Calu3 (cell line): ENCODE measurements at regions not wholly inside any gene's neighbourhood (a gene's known extent, or its start where the extent isn't known, plus 50 kb on each side); places are given as distances from the start of the nearest gene placed in this dataset.
A peak's percentile ranks its signal among the peaks of the same experiment; 100 is the strongest.

Experiments used
- BruUV-seq: library from RNA; stranded (reverse); fragments of 400-500 nt; replicated peaks from 2 replicates; lab custom pipeline; 2021; lab: Mats Ljungman, UMichigan
- CTCF ChIA-PET: fragments of 300-600 bp; sonication (Branson Sonifier 250); formaldehyde crosslinking; loops from one replicate; lab custom pipeline; 2022; ENCODE audit warnings: antibody characterized with exemption; lab: Charles Lee
- DNase-seq: peaks from one replicate; pipeline ENCODE4 v3.0.0; 2022
- H3K27ac Mint-ChIP-seq: one replicate; pipeline ENCODE4 v1.8.0; 2022; ENCODE audit warnings: mixed read lengths; ENCODE audit not compliant: unreplicated experiment
- H3K27me3 Mint-ChIP-seq: one replicate; pipeline ENCODE4 v1.8.0; 2022; ENCODE audit warnings: mixed read lengths; ENCODE audit not compliant: unreplicated experiment
- H3K36me3 Mint-ChIP-seq: one replicate; pipeline ENCODE4 v1.8.0; 2022; ENCODE audit warnings: mild to moderate bottlenecking, moderate library complexity, mixed read lengths; ENCODE audit not compliant: insufficient read depth, unreplicated experiment
- H3K4me1 Mint-ChIP-seq: one replicate; pipeline ENCODE4 v1.8.0; 2022; ENCODE audit warnings: mild to moderate bottlenecking, low read depth, mixed read lengths; ENCODE audit not compliant: unreplicated experiment
- H3K4me3 Mint-ChIP-seq: one replicate; pipeline ENCODE4 v1.8.0; 2022; ENCODE audit warnings: mild to moderate bottlenecking, low read depth, moderate library complexity, mixed read lengths; ENCODE audit not compliant: unreplicated experiment
- H3K9me3 Mint-ChIP-seq: one replicate; pipeline ENCODE4 v1.8.0; 2022; ENCODE audit warnings: low read depth, mixed read lengths; ENCODE audit not compliant: unreplicated experiment
- CTCF ChIP-seq: fragments of 200-600 bp; IDR thresholded peaks from one replicate; pipeline ENCODE4 v1.8.0; 2022; ENCODE audit warnings: antibody characterized with exemption; ENCODE audit not compliant: unreplicated experiment
- intact Hi-C: fragments of 100-400 bp; cut with micrococcal nuclease; formaldehyde crosslinking; loops from one replicate; pipeline ENCODE4 v1.10.0; 2022; ENCODE audit not compliant: unreplicated experiment

DNA sequence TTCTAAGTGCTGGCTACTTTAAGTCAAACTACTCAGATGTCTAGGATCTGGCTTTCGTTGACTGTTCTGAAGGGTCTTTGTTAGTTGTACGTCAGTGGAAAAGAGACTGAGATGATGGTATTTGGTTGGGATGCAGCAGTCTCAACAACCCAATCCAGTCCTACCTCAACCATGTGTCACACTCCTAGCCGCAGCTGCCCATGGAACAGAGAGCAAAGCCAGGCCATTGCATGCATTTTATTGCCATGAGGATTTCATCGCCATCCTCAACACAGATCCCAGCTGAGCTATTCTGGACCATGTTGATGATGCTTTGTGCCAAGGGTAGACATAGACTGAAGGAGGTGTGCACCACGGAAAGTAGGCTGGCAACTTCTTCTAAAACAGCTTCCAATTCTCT is 97.3 kb upstream of the STK39 start:
- CTCF ChIA-PET, result no interaction called here
- no peaks in the 10 kb centered on the region for H3K27me3 Mint-ChIP-seq
- no peak for DNase-seq
- intact Hi-C loops, result no loop called here
- no peak overlapping the region for H3K4me3 Mint-ChIP-seq
- H3K9me3 Mint-ChIP-seq, result no peaks in the 10 kb centered on the region
- peaks cover 8% of the 10 kb centered on the region for H3K4me1 Mint-ChIP-seq
- peaks cover 4% of the 10 kb centered on the region for H3K36me3 Mint-ChIP-seq
- no peak overlapping the region for H3K27ac Mint-ChIP-seq
- TF ChIP-seq CTCF, result no peak
- no TSS peak for BruUV-seq

- Mint-ChIP-seq H3K4me1 (peaks cover 17% of the 10 kb centered on the region), H3K27me3 (no peaks in the 10 kb centered on the region), H3K9me3 (no peaks in the 10 kb centered on the region), H3K4me3 (no peak overlapping the region), H3K27ac (no peak overlapping the region), H3K36me3 (peaks cover 4% of the 10 kb centered on the region)
- no peak for TF ChIP-seq CTCF
- intact Hi-C loops, result no loop called here
- CTCF ChIA-PET, result interaction anchor here (1.3 kb wide), 1 partner anchor 470 kb away, joined by 3 read pairs; no protein-coding TSS in a partner anchor
- no TSS peak for BruUV-seq
- no peak for DNase-seq
These were observed 98.2 kb upstream of the STK39 start for GRCh38 chr2:168345601-168346000.

DNA sequence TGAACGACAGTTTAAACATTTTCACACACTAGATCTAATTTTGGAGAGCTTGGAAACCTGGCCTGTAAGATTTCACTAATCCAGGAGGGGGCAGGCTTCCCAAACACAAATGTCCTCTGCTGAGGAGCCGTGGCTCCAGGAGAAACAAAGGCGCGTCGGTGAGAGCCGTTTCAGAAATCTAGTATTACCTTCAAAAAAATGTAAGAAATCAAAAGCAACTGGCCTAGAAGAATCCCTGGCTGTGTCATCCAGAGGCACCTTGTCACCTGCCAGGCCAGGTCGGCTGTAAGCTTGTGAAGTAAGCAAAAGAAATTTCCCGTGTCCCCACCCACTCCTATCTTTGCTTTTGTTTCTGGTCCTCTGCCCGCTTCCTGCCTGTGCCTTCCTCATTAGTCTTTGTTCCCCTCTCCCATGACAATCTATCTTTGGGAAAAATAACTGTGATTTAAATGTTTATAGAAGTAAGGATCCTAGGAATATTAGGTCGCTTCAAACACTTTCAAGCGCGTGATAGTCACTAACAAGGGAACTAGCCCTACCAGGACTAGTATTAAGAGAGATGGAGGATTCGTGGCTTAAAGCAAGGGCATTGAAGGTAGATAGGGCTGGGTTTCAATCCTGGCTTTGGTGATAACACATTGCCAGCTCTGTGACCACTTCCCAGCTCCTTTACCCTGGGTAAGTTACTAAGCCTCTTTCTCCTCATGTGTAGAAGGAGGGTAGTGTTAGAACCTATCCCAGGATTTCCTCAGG is 99.5 kb upstream of the STK39 start:
- intact Hi-C loops, result loop anchor here (1.0 kb wide), 4 partner anchors 341 to 573 kb away; no protein-coding TSS in a partner anchor
- DNase-seq, result peak; percentile 77
- H3K27me3 Mint-ChIP-seq, result no peaks in the 10 kb centered on the region
- H3K27ac Mint-ChIP-seq, result peak overlapping the region; percentile 62
- TF ChIP-seq CTCF, result peak; percentile 59
- CTCF ChIA-PET, result interaction anchor here (0.8 to 1.3 kb wide), 5 partner anchors 10 to 469 kb away, joined by 3 to 9 read pairs (median 4); no protein-coding TSS in a partner anchor
- peak overlapping the region; percentile 70 for H3K4me3 Mint-ChIP-seq
- H3K4me1 Mint-ChIP-seq, result peaks cover 20% of the 10 kb centered on the region
- H3K9me3 Mint-ChIP-seq, result no peaks in the 10 kb centered on the region
- H3K36me3 Mint-ChIP-seq, result peaks cover 4% of the 10 kb centered on the region
- BruUV-seq, result no TSS peak

GRCh38 chr2:168348076-168348475 is 100.7 kb upstream of the STK39 start:
- H3K27ac Mint-ChIP-seq, result no peak overlapping the region
- no peak overlapping the region for H3K4me3 Mint-ChIP-seq
- no peaks in the 10 kb centered on the region for H3K9me3 Mint-ChIP-seq
- H3K4me1 Mint-ChIP-seq, result peaks cover 20% of the 10 kb centered on the region
- peaks cover 4% of the 10 kb centered on the region for H3K36me3 Mint-ChIP-seq
- DNase-seq, result peak; percentile 66
- no TSS peak for BruUV-seq
- intact Hi-C loops, result no loop called here
- no peaks in the 10 kb centered on the region for H3K27me3 Mint-ChIP-seq
- CTCF ChIA-PET, result no interaction called here
- TF ChIP-seq CTCF, result peak; percentile 49
